ENCODE measurements at regions not wholly inside any gene's neighbourhood (a gene's known extent, or its start where the extent isn't known, plus 50 kb on each side); places are given as distances from the start of the nearest gene placed in this dataset.

- DNase-seq (ENCODE audit: low read depth): peak; percentile 2
- no peak for TF ChIP-seq CTCF (IDR thresholded peaks at IDR 0.05; ENCODE audit: insufficient read depth, low read depth, low read length)
- no peak overlapping the region for H3K4me3 ChIP-seq (ENCODE audit: low read depth, low read length)
Measured at GRCh38 chr3:81216192-81216591, 545.3 kb downstream of the GBE1 start.

GRCh38 chr3:81214631-81215030 lies 546.8 kb downstream of the GBE1 start:
- DNase-seq (ENCODE audit: low read depth): no peak
- no peak for TF ChIP-seq CTCF (IDR thresholded peaks at IDR 0.05; ENCODE audit: insufficient read depth, low read depth, low read length)
- no peak overlapping the region for H3K4me3 ChIP-seq (ENCODE audit: low read depth, low read length)

- TF ChIP-seq CTCF (IDR thresholded peaks at IDR 0.05; ENCODE audit: insufficient read depth, low read depth, low read length): no peak
- DNase-seq (ENCODE audit: low read depth): no peak
- no peak overlapping the region for H3K4me3 ChIP-seq (ENCODE audit: low read depth, low read length)
Measured at GRCh38 chr3:81199587-81199986, 561.9 kb downstream of the GBE1 start.

GRCh38 chr3:81198756-81199155 lies 562.7 kb downstream of the GBE1 start:
- DNase-seq (ENCODE audit: low read depth): no peak
- no peak for TF ChIP-seq CTCF (IDR thresholded peaks at IDR 0.05; ENCODE audit: insufficient read depth, low read depth, low read length)
- H3K4me3 ChIP-seq (ENCODE audit: low read depth, low read length): no peak overlapping the region

- no peak overlapping the region for H3K4me3 ChIP-seq (ENCODE audit: low read depth, low read length)
- TF ChIP-seq CTCF (IDR thresholded peaks at IDR 0.05; ENCODE audit: insufficient read depth, low read depth, low read length): no peak
- DNase-seq (ENCODE audit: low read depth): no peak
Measured at GRCh38 chr3:81198216-81198615, 563.2 kb downstream of the GBE1 start.

- no peak overlapping the region for H3K4me3 ChIP-seq (ENCODE audit: low read depth, low read length)
- TF ChIP-seq CTCF (IDR thresholded peaks at IDR 0.05; ENCODE audit: insufficient read depth, low read depth, low read length): no peak
- DNase-seq (ENCODE audit: low read depth): no peak
Measured at GRCh38 chr3:81197386-81197785, 564.1 kb downstream of the GBE1 start.

GRCh38 chr3:81195478-81195877 lies 566.0 kb downstream of the GBE1 start:
- no peak for TF ChIP-seq CTCF (IDR thresholded peaks at IDR 0.05; ENCODE audit: insufficient read depth, low read depth, low read length)
- DNase-seq (ENCODE audit: low read depth): no peak
- H3K4me3 ChIP-seq (ENCODE audit: low read depth, low read length): no peak overlapping the region

Data from fibroblast of villous mesenchyme (primary cell).